ENCODE measurements at regions not wholly inside any gene's neighbourhood (a gene's known extent, or its start where the extent isn't known, plus 50 kb on each side); places are given as distances from the start of the nearest gene placed in this dataset.
"Not testable (repeated sequence)": the region's sequence is repeated elsewhere in the genome, so short reads cannot be mapped to it uniquely, and the experiment has no call there.

GRCh38 chr2:150323071-150323470 lies 164.4 kb downstream of the RND3 start:
- not testable (repeated sequence) for DNase-seq (ENCODE audit: extremely low read depth in 1 of 11, low read depth in 9 of 11, low spot score in 4 of 11)

- no peak for DNase-seq (ENCODE audit: extremely low read depth in 1 of 11, low read depth in 9 of 11, low spot score in 4 of 11)
Observed at GRCh38 chr2:150320608-150321007, 166.9 kb downstream of the RND3 start.

GRCh38 chr2:150319658-150320555 lies 167.6 kb downstream of the RND3 start:
- no peak for DNase-seq (ENCODE audit: extremely low read depth in 1 of 11, low read depth in 9 of 11, low spot score in 4 of 11)

GRCh38 chr2:150319085-150319484 lies 168.4 kb downstream of the RND3 start:
- DNase-seq (ENCODE audit: extremely low read depth in 1 of 11, low read depth in 9 of 11, low spot score in 4 of 11) = no peak

- DNase-seq (ENCODE audit: extremely low read depth in 1 of 11, low read depth in 9 of 11, low spot score in 4 of 11) = no peak
Observed at GRCh38 chr2:150312271-150312670, 175.2 kb downstream of the RND3 start.

GRCh38 chr2:150309311-150310080 lies 178.0 kb downstream of the RND3 start:
- DNase-seq (ENCODE audit: extremely low read depth in 1 of 11, low read depth in 9 of 11, low spot score in 4 of 11) = no peak

- no peak for DNase-seq (ENCODE audit: extremely low read depth in 1 of 11, low read depth in 9 of 11, low spot score in 4 of 11)
Observed at GRCh38 chr2:150307258-150307657, 180.2 kb downstream of the RND3 start.

GRCh38 chr2:150303281-150303680 lies 184.2 kb downstream of the RND3 start:
- DNase-seq (ENCODE audit: extremely low read depth in 1 of 11, low read depth in 9 of 11, low spot score in 4 of 11) = no peak

- no peak for DNase-seq (ENCODE audit: extremely low read depth in 1 of 11, low read depth in 9 of 11, low spot score in 4 of 11)
Observed at GRCh38 chr2:150298571-150299305, 188.7 kb downstream of the RND3 start.

GRCh38 chr2:150296770-150297546 lies 190.5 kb downstream of the RND3 start:
- no peak for DNase-seq (ENCODE audit: extremely low read depth in 1 of 11, low read depth in 9 of 11, low spot score in 4 of 11)

- DNase-seq (ENCODE audit: extremely low read depth in 1 of 11, low read depth in 9 of 11, low spot score in 4 of 11) = no peak
Observed at GRCh38 chr2:150295544-150295943, 191.9 kb downstream of the RND3 start.

- no peak for DNase-seq (ENCODE audit: extremely low read depth in 1 of 11, low read depth in 9 of 11, low spot score in 4 of 11)
Observed at GRCh38 chr2:150293771-150294170, 193.7 kb downstream of the RND3 start.

GRCh38 chr2:150292807-150293206 lies 194.7 kb downstream of the RND3 start:
- DNase-seq (ENCODE audit: extremely low read depth in 1 of 11, low read depth in 9 of 11, low spot score in 4 of 11) = no peak

GRCh38 chr2:150292192-150292591 lies 195.3 kb downstream of the RND3 start:
- DNase-seq (ENCODE audit: extremely low read depth in 1 of 11, low read depth in 9 of 11, low spot score in 4 of 11) = no peak

- no peak for DNase-seq (ENCODE audit: extremely low read depth in 1 of 11, low read depth in 9 of 11, low spot score in 4 of 11)
Observed at GRCh38 chr2:150286730-150287362, 200.6 kb downstream of the RND3 start.

- no peak for DNase-seq (ENCODE audit: extremely low read depth in 1 of 11, low read depth in 9 of 11, low spot score in 4 of 11)
Observed at GRCh38 chr2:150284116-150284515, 203.4 kb downstream of the RND3 start.

- DNase-seq (ENCODE audit: extremely low read depth in 1 of 11, low read depth in 9 of 11, low spot score in 4 of 11) = peak in 2 of 11 donors; percentile 1 to 16
Observed at GRCh38 chr2:150282771-150283371, 204.6 kb downstream of the RND3 start.

- no peak for DNase-seq (ENCODE audit: extremely low read depth in 1 of 11, low read depth in 9 of 11, low spot score in 4 of 11)
Observed at GRCh38 chr2:150282357-150282756, 205.1 kb downstream of the RND3 start.

Data from renal cortex interstitium (tissue), 11 donors.